ENCODE measurements at regions not wholly inside any gene's neighbourhood (a gene's known extent, or its start where the extent isn't known, plus 50 kb on each side); places are given as distances from the start of the nearest gene placed in this dataset.

GRCh38 chr6:122077603-122078002, 321.8 kb upstream of the HSF2 start:
- TF ChIP-seq CTCF (IDR thresholded peaks at IDR 0.05; ENCODE audit: low read depth, low read length, poor library complexity, severe bottlenecking) = no peak
- no peak for TF ChIP-seq EZH2phosphoT487 (IDR thresholded peaks at IDR 0.05; ENCODE audit: borderline replicate concordance, low read length)

Data from DOHH2 (cell line).